WERI-Rb-1 (cell line): ENCODE measurements at regions not wholly inside any gene's neighbourhood (a gene's known extent, or its start where the extent isn't known, plus 50 kb on each side); places are given as distances from the start of the nearest gene placed in this dataset.
"Not testable (repeated sequence)": the region's sequence is repeated elsewhere in the genome, so short reads cannot be mapped to it uniquely, and the experiment has no call there.

Experiments
- DNase-seq: peaks from one replicate; pipeline ENCODE4 v3.0.0-alpha.2; 2020
- H3K27ac ChIP-seq: fragments of 250-450 bp; sonication (Bioruptor Pico); 2 replicates; pipeline ENCODE4 v1.5.1; 2020; ENCODE audit warnings: mild to moderate bottlenecking, moderate library complexity
- H3K27me3 ChIP-seq: fragments of 250-450 bp; sonication (Bioruptor Pico); 2 replicates; pipeline ENCODE4 v1.5.1; 2021; ENCODE audit warnings: mild to moderate bottlenecking, low read depth, moderate library complexity; ENCODE audit not compliant: insufficient read depth, severe bottlenecking
- H3K36me3 ChIP-seq: fragments of 250-450 bp; sonication (Bioruptor Pico); 2 replicates; pipeline ENCODE4 v1.5.1; 2020; ENCODE audit warnings: mild to moderate bottlenecking, moderate library complexity
- H3K4me3 ChIP-seq: 2 replicates; pipeline ENCODE4 v1.5.1; 2011; ENCODE audit warnings: low read depth, mild to moderate bottlenecking, control low read depth, low read length
- H3K9me3 ChIP-seq: fragments of 250-450 bp; sonication (Bioruptor Pico); 2 replicates; pipeline ENCODE4 v1.5.1; 2021; ENCODE audit warnings: mild to moderate bottlenecking, moderate library complexity; ENCODE audit not compliant: severe bottlenecking
- CTCF ChIP-seq: IDR thresholded peaks from 2 replicates; pipeline ENCODE4 v1.5.1; 2011; ENCODE audit warnings: low read depth, mild to moderate bottlenecking, control low read depth, inconsistent platforms, low read length

- Histone ChIP-seq H3K27me3 (no peaks in the 10 kb centered on the region), H3K9me3 (no peaks in the 10 kb centered on the region), H3K36me3 (no peaks in the 10 kb centered on the region), H3K4me3 (no peak overlapping the region), H3K27ac (no peak overlapping the region)
- TF ChIP-seq CTCF, result no peak
- no peak for DNase-seq
Observed at GRCh38 chr9:18061856-18062255, 412.1 kb upstream of the ADAMTSL1 start.

- no peak for TF ChIP-seq CTCF
- no peak overlapping the region for H3K4me3 ChIP-seq
- H3K27me3 ChIP-seq, result no peaks in the 10 kb centered on the region
- no peak overlapping the region for H3K27ac ChIP-seq
- no peak for DNase-seq
- no peaks in the 10 kb centered on the region for H3K36me3 ChIP-seq
- no peaks in the 10 kb centered on the region for H3K9me3 ChIP-seq
Observed at GRCh38 chr9:18063856-18064390, 410.0 kb upstream of the ADAMTSL1 start.

GRCh38 chr9:18066608-18067007 lies 407.3 kb upstream of the ADAMTSL1 start:
- not testable (repeated sequence) for H3K9me3 ChIP-seq, DNase-seq, H3K27ac ChIP-seq, H3K36me3 ChIP-seq, H3K27me3 ChIP-seq, H3K4me3 ChIP-seq

- peak; percentile 65 for DNase-seq
- no peak overlapping the region for H3K27ac ChIP-seq
- no peaks in the 10 kb centered on the region for H3K9me3 ChIP-seq
- H3K36me3 ChIP-seq, result no peaks in the 10 kb centered on the region
- no peak overlapping the region for H3K4me3 ChIP-seq
- no peaks in the 10 kb centered on the region for H3K27me3 ChIP-seq
- no peak for TF ChIP-seq CTCF
Observed at GRCh38 chr9:18067548-18068120, 406.3 kb upstream of the ADAMTSL1 start.

GRCh38 chr9:18068900-18069299 lies 405.1 kb upstream of the ADAMTSL1 start:
- H3K4me3 ChIP-seq, result no peak overlapping the region
- DNase-seq, result no peak
- no peak overlapping the region for H3K27ac ChIP-seq
- H3K9me3 ChIP-seq, result no peaks in the 10 kb centered on the region
- H3K36me3 ChIP-seq, result no peaks in the 10 kb centered on the region
- H3K27me3 ChIP-seq, result no peaks in the 10 kb centered on the region
- TF ChIP-seq CTCF, result no peak

GRCh38 chr9:18071651-18072060 lies 402.3 kb upstream of the ADAMTSL1 start:
- H3K27me3 ChIP-seq, result no peaks in the 10 kb centered on the region
- H3K4me3 ChIP-seq, result no peak overlapping the region
- no peak for DNase-seq
- no peaks in the 10 kb centered on the region for H3K9me3 ChIP-seq
- no peak for TF ChIP-seq CTCF
- no peaks in the 10 kb centered on the region for H3K36me3 ChIP-seq
- no peak overlapping the region for H3K27ac ChIP-seq
